SK-N-SH (cell line): ENCODE measurements at regions not wholly inside any gene's neighbourhood (a gene's known extent, or its start where the extent isn't known, plus 50 kb on each side); places are given as distances from the start of the nearest gene placed in this dataset.

Experiments used
- CTCF ChIA-PET: fragments of 300-600, 350-600 bp; formaldehyde crosslinking; extraction: SDS; loops from one replicate; lab custom pipeline; 2021; lab: Yijun Ruan, JAX
- POLR2A ChIA-PET: fragments of 350-600 bp; sonication (Branson Sonifier 250); formaldehyde crosslinking; extraction: SDS; loops from one replicate; lab custom pipeline; 2020; ENCODE audit warnings: antibody characterized with exemption, inconsistent platforms; lab: Yijun Ruan, JAX
- DNase-seq: peaks from one replicate; pipeline ENCODE4 v3.0.0; 2012
- H2AFZ ChIP-seq: fragments of 200-600 bp; sonication (generic); 2 replicates; pipeline ENCODE4 v1.8.1; 2016; ENCODE audit warnings: antibody characterized with exemption, mild to moderate bottlenecking, low read depth
- H3F3A ChIP-seq: fragments of 200-600 bp; sonication (generic); replicated peaks from 2 replicates; pipeline ENCODE3; 2016; ENCODE audit warnings: antibody characterized with exemption, mild to moderate bottlenecking; ENCODE audit not compliant: insufficient read depth
- H3K27ac ChIP-seq, 2 experiments: fragments of 200-500 bp in 1 of 2; fragments of 200-600 bp in 1 of 2; sonication (Bioruptor generic) in 1 of 2; sonication (generic), shearing (Covaris generic) in 1 of 2; 2 replicates each; pipeline versions ENCODE4 v1.5.1 to v1.6.1; 2014 to 2016; ENCODE audit warnings: low read depth in 2 of 2, inconsistent platforms in 1 of 2, low read length in 1 of 2, mild to moderate bottlenecking in 1 of 2, mixed read lengths in 1 of 2
- H3K27me3 ChIP-seq: fragments of 200-600 bp; sonication (generic), shearing (Covaris generic); 2 replicates; pipeline ENCODE4 v1.6.1; 2016; ENCODE audit warnings: mixed run types; ENCODE audit not compliant: insufficient read depth
- H3K36me3 ChIP-seq, 2 experiments: fragments of 200-500 bp in 1 of 2; fragments of 200-600 bp in 1 of 2; sonication (Bioruptor generic) in 1 of 2; sonication (generic) in 1 of 2; replicated peaks in 1 of 2; 2 replicates each; pipeline versions ENCODE3 to v1.5.1; 2014 to 2016; ENCODE audit warnings: low read length in 1 of 2, mild to moderate bottlenecking in 1 of 2; ENCODE audit not compliant: insufficient read depth in 2 of 2, control insufficient read depth in 1 of 2
- H3K4me1 ChIP-seq, 2 experiments: fragments of 200-500 bp in 1 of 2; fragments of 200-600 bp in 1 of 2; sonication (Bioruptor generic) in 1 of 2; sonication (generic), shearing (Covaris generic) in 1 of 2; 2 replicates each; pipeline versions ENCODE4 v1.5.1 to v1.6.1; 2014 to 2016; ENCODE audit warnings: low read depth in 1 of 2, low read length in 1 of 2, mixed run types in 1 of 2; ENCODE audit not compliant: insufficient read depth in 2 of 2, control insufficient read depth in 1 of 2
- H3K4me2 ChIP-seq: fragments of 200-600 bp; sonication (generic), shearing (Covaris generic); 2 replicates; pipeline ENCODE4 v1.6.1; 2017; ENCODE audit warnings: mixed run types
- H3K4me3 ChIP-seq, 2 experiments: fragments of 200-500 bp in 1 of 2; fragments of 200-600 bp in 1 of 2; sonication (Bioruptor generic) in 1 of 2; sonication (generic), shearing (Covaris generic) in 1 of 2; 2 replicates each; pipeline versions ENCODE4 v1.5.1 to v1.8.1; 2014 to 2016; ENCODE audit warnings: low read depth in 2 of 2, inconsistent platforms in 1 of 2, low read length in 1 of 2, mild to moderate bottlenecking in 1 of 2, mixed read lengths in 1 of 2, moderate library complexity in 1 of 2
- H3K79me2 ChIP-seq: fragments of 200-600 bp; sonication (generic); 2 replicates; pipeline ENCODE4 v1.8.1; 2017; ENCODE audit warnings: mild to moderate bottlenecking; ENCODE audit not compliant: insufficient read depth
- H3K9ac ChIP-seq: fragments of 200-600 bp; sonication (generic); 2 replicates; pipeline ENCODE4 v1.6.1; 2017; ENCODE audit warnings: mixed run types
- H3K9me2 ChIP-seq: fragments of 200-600 bp; sonication (generic); 2 replicates; pipeline ENCODE4 v1.6.1; 2017; ENCODE audit warnings: mixed run types
- H3K9me3 ChIP-seq: fragments of 200-600 bp; sonication (generic); 2 replicates; pipeline ENCODE4 v1.6.1; 2017; ENCODE audit warnings: mixed run types, mild to moderate bottlenecking, moderate library complexity
- H4K20me1 ChIP-seq: fragments of 200-600 bp; sonication (generic); 2 replicates; pipeline ENCODE4 v1.6.1; 2017; ENCODE audit warnings: mild to moderate bottlenecking, mixed run types; ENCODE audit not compliant: insufficient read depth
- CHD2 ChIP-seq: fragments of 150-350 bp; IDR thresholded peaks from 2 replicates; pipeline ENCODE4 v1.6.1; 2018; ENCODE audit warnings: low read length; ENCODE audit not compliant: partially characterized antibody
- CTCF ChIP-seq: fragments of 200-600 bp; sonication (generic); IDR thresholded peaks from 2 replicates; pipeline ENCODE4 v1.6.1; 2017; ENCODE audit warnings: antibody characterized with exemption, mild to moderate bottlenecking, moderate library complexity
- EP300 ChIP-seq, 2 experiments: IDR thresholded peaks; 2 replicates each; pipeline versions ENCODE4 v1.4.0 to v1.6.1; 2012; ENCODE audit warnings: borderline replicate concordance in 1 of 2, low read depth in 1 of 2, low read length in 1 of 2
- EZH2phosphoT487 ChIP-seq: fragments of 200-600 bp; sonication (generic); IDR thresholded peaks from 2 replicates; pipeline ENCODE4 v1.6.1; 2017; ENCODE audit warnings: low read depth, mixed run types, mild to moderate bottlenecking, antibody characterized with exemption, moderate library complexity, borderline replicate concordance
- FOSL2 ChIP-seq: IDR thresholded peaks from 2 replicates; pipeline ENCODE4 v1.4.0; 2012; ENCODE audit warnings: low read depth, mild to moderate bottlenecking, moderate library complexity, borderline replicate concordance
- FOXJ3 ChIP-seq: sonication (generic); formaldehyde crosslinking; IDR thresholded peaks from 2 replicates; pipeline ENCODE4 v1.5.1; 2020; ENCODE audit warnings: mild to moderate bottlenecking, missing genetic modification reagents
- GABPA ChIP-seq: IDR thresholded peaks from 2 replicates; pipeline ENCODE4 v1.4.0; 2012; ENCODE audit warnings: low read depth, mild to moderate bottlenecking
- GATA2 ChIP-seq: sonication (generic); formaldehyde crosslinking; IDR thresholded peaks from 2 replicates; pipeline ENCODE4 v1.5.0; 2020; ENCODE audit warnings: mild to moderate bottlenecking, missing genetic modification reagents
- JUND ChIP-seq: IDR thresholded peaks from 2 replicates; pipeline ENCODE4 v1.4.0; 2012
- MEF2A ChIP-seq: IDR thresholded peaks from 2 replicates; pipeline ENCODE4 v1.4.0; 2012; ENCODE audit warnings: low read depth, borderline replicate concordance
- MXI1 ChIP-seq: IDR thresholded peaks from 2 replicates; pipeline ENCODE4 v1.6.1; 2012; ENCODE audit warnings: mild to moderate bottlenecking, low read depth, low read length, improper control_type of control experiment
- PBX3 ChIP-seq: IDR thresholded peaks from 2 replicates; pipeline ENCODE4; 2012
- RFX5 ChIP-seq: IDR thresholded peaks from 2 replicates; pipeline ENCODE4 v1.6.1; 2012; ENCODE audit warnings: mild to moderate bottlenecking, improper control_type of control experiment, low read length
- TAF1 ChIP-seq: IDR thresholded peaks from 2 replicates; pipeline ENCODE4 v1.6.1; 2012; ENCODE audit warnings: low read depth, mild to moderate bottlenecking, low read length, moderate library complexity, borderline replicate concordance
- TEAD4 ChIP-seq: IDR thresholded peaks from 2 replicates; pipeline ENCODE4 v1.4.0; 2012; ENCODE audit warnings: mild to moderate bottlenecking, borderline replicate concordance; ENCODE audit not compliant: insufficient read depth
- WGBS: methylation state at CpG from one replicate; pipeline ENCODE4 v1.1.6; 2017; ENCODE audit warnings: low lambda C conversion rate; 5-methylcytosine and 5-hydroxymethylcytosine counted together
- TF ChIP-seq, protein P1 (sequence below): IDR thresholded peaks from 2 replicates; pipeline ENCODE4 v1.4.0; 2012; ENCODE audit warnings: low read depth
- TF ChIP-seq, protein P2 (sequence below): IDR thresholded peaks from 2 replicates; pipeline ENCODE4 v1.6.1; 2012; ENCODE audit warnings: mild to moderate bottlenecking, low read depth, low read length, moderate library complexity
- TF ChIP-seq, protein P3 (sequence below): IDR thresholded peaks from 2 replicates; pipeline ENCODE4 v1.4.0; 2012; ENCODE audit warnings: low read depth, borderline replicate concordance
- TF ChIP-seq, protein P4 (sequence below): fragments of 150-350 bp; IDR thresholded peaks from 2 replicates; pipeline ENCODE4 v1.6.1; 2017; ENCODE audit warnings: antibody characterized with exemption, low read length, low read depth, borderline replicate concordance

GRCh38 chr13:56347014-56347413 lies 793.7 kb upstream of the PRR20A start:
- H3K79me2 ChIP-seq: no peaks in the 10 kb centered on the region
- no peaks in the 10 kb centered on the region for H4K20me1 ChIP-seq
- H3K9me3 ChIP-seq: no peaks in the 10 kb centered on the region
- H3K27me3 ChIP-seq: no peaks in the 10 kb centered on the region
- no peak overlapping the region for H3K9ac ChIP-seq
- 0% methylated on average over 1 of the region's 1 CpG for WGBS
- ChIA-PET POLR2A (no interaction called here), CTCF (no interaction called here)
- H3K4me1 ChIP-seq: no peaks in the 10 kb centered on the region
- no peak overlapping the region for H3K27ac ChIP-seq
- no peak overlapping the region for H3K4me3 ChIP-seq
- H3F3A ChIP-seq: no peaks in the 10 kb centered on the region
- no peak for DNase-seq
- H3K36me3 ChIP-seq: no peaks in the 10 kb centered on the region
- no peaks in the 10 kb centered on the region for H3K9me2 ChIP-seq
- TF ChIP-seq EZH2phosphoT487: no peak
- no peak overlapping the region for H2AFZ ChIP-seq
- no peak overlapping the region for H3K4me2 ChIP-seq

- no peak overlapping the region for H3K4me3 ChIP-seq
- H3K79me2 ChIP-seq: no peaks in the 10 kb centered on the region
- H2AFZ ChIP-seq: no peak overlapping the region
- ChIA-PET CTCF (no interaction called here), POLR2A (no interaction called here)
- no peak for DNase-seq
- H3K4me1 ChIP-seq: no peaks in the 10 kb centered on the region
- H3K27me3 ChIP-seq: no peaks in the 10 kb centered on the region
- H3K4me2 ChIP-seq: no peak overlapping the region
- no peaks in the 10 kb centered on the region for H4K20me1 ChIP-seq
- no peak overlapping the region for H3K9ac ChIP-seq
- TF ChIP-seq TAF1: no peak
- TF ChIP-seq GABPA: no peak
- TF ChIP-seq, protein P1, sequence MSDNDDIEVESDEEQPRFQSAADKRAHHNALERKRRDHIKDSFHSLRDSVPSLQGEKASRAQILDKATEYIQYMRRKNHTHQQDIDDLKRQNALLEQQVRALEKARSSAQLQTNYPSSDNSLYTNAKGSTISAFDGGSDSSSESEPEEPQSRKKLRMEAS: no peak
- TF ChIP-seq FOSL2: no peak
- no peak for TF ChIP-seq CHD2
- TF ChIP-seq, protein P2, sequence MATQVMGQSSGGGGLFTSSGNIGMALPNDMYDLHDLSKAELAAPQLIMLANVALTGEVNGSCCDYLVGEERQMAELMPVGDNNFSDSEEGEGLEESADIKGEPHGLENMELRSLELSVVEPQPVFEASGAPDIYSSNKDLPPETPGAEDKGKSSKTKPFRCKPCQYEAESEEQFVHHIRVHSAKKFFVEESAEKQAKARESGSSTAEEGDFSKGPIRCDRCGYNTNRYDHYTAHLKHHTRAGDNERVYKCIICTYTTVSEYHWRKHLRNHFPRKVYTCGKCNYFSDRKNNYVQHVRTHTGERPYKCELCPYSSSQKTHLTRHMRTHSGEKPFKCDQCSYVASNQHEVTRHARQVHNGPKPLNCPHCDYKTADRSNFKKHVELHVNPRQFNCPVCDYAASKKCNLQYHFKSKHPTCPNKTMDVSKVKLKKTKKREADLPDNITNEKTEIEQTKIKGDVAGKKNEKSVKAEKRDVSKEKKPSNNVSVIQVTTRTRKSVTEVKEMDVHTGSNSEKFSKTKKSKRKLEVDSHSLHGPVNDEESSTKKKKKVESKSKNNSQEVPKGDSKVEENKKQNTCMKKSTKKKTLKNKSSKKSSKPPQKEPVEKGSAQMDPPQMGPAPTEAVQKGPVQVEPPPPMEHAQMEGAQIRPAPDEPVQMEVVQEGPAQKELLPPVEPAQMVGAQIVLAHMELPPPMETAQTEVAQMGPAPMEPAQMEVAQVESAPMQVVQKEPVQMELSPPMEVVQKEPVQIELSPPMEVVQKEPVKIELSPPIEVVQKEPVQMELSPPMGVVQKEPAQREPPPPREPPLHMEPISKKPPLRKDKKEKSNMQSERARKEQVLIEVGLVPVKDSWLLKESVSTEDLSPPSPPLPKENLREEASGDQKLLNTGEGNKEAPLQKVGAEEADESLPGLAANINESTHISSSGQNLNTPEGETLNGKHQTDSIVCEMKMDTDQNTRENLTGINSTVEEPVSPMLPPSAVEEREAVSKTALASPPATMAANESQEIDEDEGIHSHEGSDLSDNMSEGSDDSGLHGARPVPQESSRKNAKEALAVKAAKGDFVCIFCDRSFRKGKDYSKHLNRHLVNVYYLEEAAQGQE: no peak
- no peak for TF ChIP-seq TEAD4
- TF ChIP-seq FOXJ3 (CRISPR knock-in tag): no peak
- TF ChIP-seq, protein P3, sequence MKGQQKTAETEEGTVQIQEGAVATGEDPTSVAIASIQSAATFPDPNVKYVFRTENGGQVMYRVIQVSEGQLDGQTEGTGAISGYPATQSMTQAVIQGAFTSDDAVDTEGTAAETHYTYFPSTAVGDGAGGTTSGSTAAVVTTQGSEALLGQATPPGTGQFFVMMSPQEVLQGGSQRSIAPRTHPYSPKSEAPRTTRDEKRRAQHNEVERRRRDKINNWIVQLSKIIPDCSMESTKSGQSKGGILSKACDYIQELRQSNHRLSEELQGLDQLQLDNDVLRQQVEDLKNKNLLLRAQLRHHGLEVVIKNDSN: no peak
- no peak for TF ChIP-seq MXI1
- TF ChIP-seq, protein P4, sequence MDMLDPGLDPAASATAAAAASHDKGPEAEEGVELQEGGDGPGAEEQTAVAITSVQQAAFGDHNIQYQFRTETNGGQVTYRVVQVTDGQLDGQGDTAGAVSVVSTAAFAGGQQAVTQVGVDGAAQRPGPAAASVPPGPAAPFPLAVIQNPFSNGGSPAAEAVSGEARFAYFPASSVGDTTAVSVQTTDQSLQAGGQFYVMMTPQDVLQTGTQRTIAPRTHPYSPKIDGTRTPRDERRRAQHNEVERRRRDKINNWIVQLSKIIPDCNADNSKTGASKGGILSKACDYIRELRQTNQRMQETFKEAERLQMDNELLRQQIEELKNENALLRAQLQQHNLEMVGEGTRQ: no peak
- no peak for TF ChIP-seq JUND
- TF ChIP-seq GATA2: no peak
- no peak for TF ChIP-seq PBX3
- no peak for TF ChIP-seq CTCF
- no peak for TF ChIP-seq EP300 (IDR thresholded peaks at IDR 0.05; ENCODE audit: borderline replicate concordance in 1 of 2, low read depth in 1 of 2, low read length in 1 of 2)
- TF ChIP-seq MEF2A: no peak
- no peak for TF ChIP-seq RFX5
- no peaks in the 10 kb centered on the region for H3K36me3 ChIP-seq
- WGBS: 17% methylated on average over 2 of the region's 2 CpGs
- H3K27ac ChIP-seq: no peak overlapping the region
- H3K9me2 ChIP-seq: no peaks in the 10 kb centered on the region
- H3K9me3 ChIP-seq: no peaks in the 10 kb centered on the region
- H3F3A ChIP-seq: no peaks in the 10 kb centered on the region
Observed at GRCh38 chr13:56349866-56350265, 790.9 kb upstream of the PRR20A start.
